HEK293 (cell line): ENCODE measurements at regions not wholly inside any gene's neighbourhood (a gene's known extent, or its start where the extent isn't known, plus 50 kb on each side); places are given as distances from the start of the nearest gene placed in this dataset.

ENCODE experiments used
- CTCF ChIA-PET: fragments of 350-600 bp; formaldehyde crosslinking; extraction: SDS; loops from one replicate; lab custom pipeline; 2021; ENCODE audit warnings: antibody characterized with exemption; lab: Yijun Ruan, JAX
- POLR2A ChIA-PET: fragments of 300-600 bp; formaldehyde crosslinking; extraction: SDS; loops from one replicate; lab custom pipeline; 2020; ENCODE audit warnings: antibody characterized with exemption, inconsistent platforms; lab: Yijun Ruan, JAX
- H3K27ac ChIP-seq: fragments of 200-500 bp; sonication (Bioruptor generic); 2 replicates; pipeline ENCODE4 v1.5.1; 2014; ENCODE audit warnings: low read depth, low read length, control low read depth, inconsistent platforms; ENCODE audit errors: extremely low read depth
- H3K36me3 ChIP-seq, 2 experiments: fragments of 200-500 bp in 1 of 2; sonication (Bioruptor generic) in 1 of 2; 1 replicate in 1 of 2; 2 replicates in 1 of 2; pipeline ENCODE4 v1.5.1; 2014 to 2017; ENCODE audit warnings: inconsistent platforms in 2 of 2, low read length in 2 of 2; ENCODE audit not compliant: control insufficient read depth in 2 of 2, insufficient read depth in 1 of 2
- H3K4me1 ChIP-seq: fragments of 200-500 bp; sonication (Bioruptor generic); 2 replicates; pipeline ENCODE4 v1.5.1; 2014; ENCODE audit warnings: mild to moderate bottlenecking, low read length, inconsistent platforms; ENCODE audit not compliant: control insufficient read depth, insufficient read depth
- H3K4me3 ChIP-seq: 2 replicates; pipeline ENCODE4 v1.5.1; 2011; ENCODE audit warnings: low read depth, mild to moderate bottlenecking, control low read depth, low read length, moderate library complexity
- H3K9me3 ChIP-seq: fragments of 200-500 bp; sonication (Bioruptor generic); 2 replicates; pipeline ENCODE4 v1.5.1; 2014; ENCODE audit warnings: low read depth, low read length, inconsistent platforms; ENCODE audit not compliant: control insufficient read depth, insufficient read depth
- SCRT2 ChIP-seq: fragments of 450-650 bp; formaldehyde crosslinking; IDR thresholded peaks from 2 replicates; pipeline ENCODE4 v1.5.1; 2016; ENCODE audit warnings: missing biosample characterization, missing genetic modification characterization
- WT1 ChIP-seq: fragments of 450-650 bp; formaldehyde crosslinking; IDR thresholded peaks from 2 replicates; pipeline ENCODE4 v1.5.1; 2016; ENCODE audit warnings: missing biosample characterization, missing genetic modification characterization
- ZNF121 ChIP-seq: fragments of 450-650 bp; formaldehyde crosslinking; IDR thresholded peaks from 2 replicates; pipeline ENCODE4 v1.5.1; 2016; ENCODE audit warnings: missing biosample characterization, missing genetic modification characterization
- ZNF133 ChIP-seq: fragments of 450-650 bp; formaldehyde crosslinking; IDR thresholded peaks from 2 replicates; pipeline ENCODE4 v1.5.1; 2016; ENCODE audit warnings: missing biosample characterization, missing genetic modification characterization
- ZNF155 ChIP-seq: fragments of 450-650 bp; formaldehyde crosslinking; IDR thresholded peaks from 2 replicates; pipeline ENCODE4 v1.5.1; 2016; ENCODE audit warnings: missing biosample characterization, missing genetic modification characterization
- ZNF19 ChIP-seq: fragments of 450-650 bp; formaldehyde crosslinking; IDR thresholded peaks from 2 replicates; pipeline ENCODE4; 2016; ENCODE audit warnings: missing biosample characterization, missing genetic modification characterization, low read depth
- ZNF350 ChIP-seq: fragments of 450-650 bp; formaldehyde crosslinking; IDR thresholded peaks from 2 replicates; pipeline ENCODE4 v1.5.0; 2017; ENCODE audit warnings: missing biosample characterization, mild to moderate bottlenecking, missing genetic modification characterization
- ZNF394 ChIP-seq: fragments of 450-650 bp; formaldehyde crosslinking; IDR thresholded peaks from 2 replicates; pipeline ENCODE4 v1.5.1; 2016; ENCODE audit warnings: missing biosample characterization, missing genetic modification characterization, mild to moderate bottlenecking, moderate library complexity, borderline replicate concordance
- ZNF48 ChIP-seq: fragments of 450-650 bp; formaldehyde crosslinking; IDR thresholded peaks from 2 replicates; pipeline ENCODE4 v1.5.1; 2016; ENCODE audit warnings: missing biosample characterization, missing genetic modification characterization
- ZNF521 ChIP-seq: fragments of 450-650 bp; formaldehyde crosslinking; IDR thresholded peaks from 2 replicates; pipeline ENCODE4 v1.5.1; 2017; ENCODE audit warnings: missing biosample characterization, mild to moderate bottlenecking, missing genetic modification characterization
- ZNF624 ChIP-seq: fragments of 450-650 bp; formaldehyde crosslinking; IDR thresholded peaks from 2 replicates; pipeline ENCODE4 v1.5.1; 2017; ENCODE audit warnings: missing biosample characterization, missing genetic modification characterization
- ZNF776 ChIP-seq: fragments of 450-650 bp; formaldehyde crosslinking; IDR thresholded peaks from 2 replicates; pipeline ENCODE4 v1.5.0; 2017; ENCODE audit warnings: missing biosample characterization, missing genetic modification characterization, borderline replicate concordance
- ZNF830 ChIP-seq: fragments of 450-650 bp; IDR thresholded peaks from 2 replicates; pipeline ENCODE4 v1.5.0; 2018; ENCODE audit warnings: missing biosample characterization, missing genetic modification characterization, low read depth, mild to moderate bottlenecking, moderate library complexity
- ZNF837 ChIP-seq: fragments of 450-650 bp; formaldehyde crosslinking; IDR thresholded peaks from 2 replicates; pipeline ENCODE4 v1.5.1; 2016; ENCODE audit warnings: missing biosample characterization, missing genetic modification characterization
- TF ChIP-seq, protein P1 (sequence below): fragments of 450-650 bp; formaldehyde crosslinking; IDR thresholded peaks from 2 replicates; pipeline ENCODE4 v1.5.1; 2016; ENCODE audit warnings: missing biosample characterization, missing genetic modification characterization
- TF ChIP-seq, protein P2 (sequence below): fragments of 450-650 bp; formaldehyde crosslinking; IDR thresholded peaks from 2 replicates; pipeline ENCODE4 v1.5.0; 2017; ENCODE audit warnings: missing biosample characterization, missing genetic modification characterization, borderline replicate concordance
- TF ChIP-seq, protein P3 (sequence below): fragments of 450-650 bp; formaldehyde crosslinking; IDR thresholded peaks from 2 replicates; pipeline ENCODE4 v1.5.1; 2016; ENCODE audit warnings: missing biosample characterization, missing genetic modification characterization
- TF ChIP-seq, protein P4 (sequence below): fragments of 450-650 bp; formaldehyde crosslinking; IDR thresholded peaks from 2 replicates; pipeline ENCODE4 v1.5.1; 2017; ENCODE audit warnings: missing biosample characterization, mild to moderate bottlenecking, missing genetic modification characterization, moderate library complexity

DNA sequence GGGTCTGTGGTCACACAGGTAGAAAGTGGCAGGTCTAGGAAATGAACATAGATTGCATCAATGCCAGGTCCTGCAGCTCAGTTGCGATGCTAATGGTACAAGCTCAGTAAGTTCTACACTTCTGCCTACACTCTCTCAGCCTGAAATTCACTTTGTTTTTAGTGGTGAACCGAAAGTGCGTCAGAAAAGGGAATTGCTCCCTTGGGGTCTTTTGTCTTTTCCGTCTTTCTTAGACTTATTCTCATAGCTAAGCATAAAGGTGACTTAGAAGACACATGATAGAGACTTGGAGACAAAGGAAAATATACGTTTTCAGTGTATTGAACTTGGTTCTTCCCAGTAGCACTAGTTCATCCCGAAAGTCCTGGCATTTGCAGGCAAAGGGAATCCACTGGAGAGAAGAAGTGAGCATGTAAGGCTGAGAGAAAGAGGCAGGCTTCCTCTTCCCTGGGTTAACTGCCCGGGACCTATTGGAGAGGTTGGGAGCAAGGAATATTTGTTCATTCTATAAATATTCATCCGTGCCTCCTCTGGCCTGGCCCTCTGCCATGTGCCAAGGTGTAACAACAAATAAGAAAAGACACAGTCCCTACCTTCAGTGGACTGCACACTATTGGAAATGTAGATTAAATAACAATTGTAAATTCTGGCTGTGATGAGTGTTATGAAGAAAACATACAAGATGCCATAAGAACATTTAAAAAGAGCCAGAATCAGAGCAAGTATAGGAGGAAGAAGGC is 785.8 kb downstream of the MED13L start:
- Histone ChIP-seq H3K27ac (no peak overlapping the region), H3K36me3 (no peaks in the 10 kb centered on the region), H3K4me3 (no peak overlapping the region), H3K9me3 (no peaks in the 10 kb centered on the region), H3K4me1 (no peaks in the 10 kb centered on the region)
- ChIA-PET POLR2A (no interaction called here), CTCF (no interaction called here)
- TF ChIP-seq, protein P1, sequence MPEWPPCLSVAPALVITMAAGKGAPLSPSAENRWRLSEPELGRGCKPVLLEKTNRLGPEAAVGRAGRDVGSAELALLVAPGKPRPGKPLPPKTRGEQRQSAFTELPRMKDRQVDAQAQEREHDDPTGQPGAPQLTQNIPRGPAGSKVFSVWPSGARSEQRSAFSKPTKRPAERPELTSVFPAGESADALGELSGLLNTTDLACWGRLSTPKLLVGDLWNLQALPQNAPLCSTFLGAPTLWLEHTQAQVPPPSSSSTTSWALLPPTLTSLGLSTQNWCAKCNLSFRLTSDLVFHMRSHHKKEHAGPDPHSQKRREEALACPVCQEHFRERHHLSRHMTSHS (tag by site-specific recombination) = no peak
- no peak for TF ChIP-seq ZNF121 (tag by site-specific recombination)
- no peak for TF ChIP-seq ZNF624
- no peak for TF ChIP-seq ZNF837 (tag by site-specific recombination)
- TF ChIP-seq, protein P2, sequence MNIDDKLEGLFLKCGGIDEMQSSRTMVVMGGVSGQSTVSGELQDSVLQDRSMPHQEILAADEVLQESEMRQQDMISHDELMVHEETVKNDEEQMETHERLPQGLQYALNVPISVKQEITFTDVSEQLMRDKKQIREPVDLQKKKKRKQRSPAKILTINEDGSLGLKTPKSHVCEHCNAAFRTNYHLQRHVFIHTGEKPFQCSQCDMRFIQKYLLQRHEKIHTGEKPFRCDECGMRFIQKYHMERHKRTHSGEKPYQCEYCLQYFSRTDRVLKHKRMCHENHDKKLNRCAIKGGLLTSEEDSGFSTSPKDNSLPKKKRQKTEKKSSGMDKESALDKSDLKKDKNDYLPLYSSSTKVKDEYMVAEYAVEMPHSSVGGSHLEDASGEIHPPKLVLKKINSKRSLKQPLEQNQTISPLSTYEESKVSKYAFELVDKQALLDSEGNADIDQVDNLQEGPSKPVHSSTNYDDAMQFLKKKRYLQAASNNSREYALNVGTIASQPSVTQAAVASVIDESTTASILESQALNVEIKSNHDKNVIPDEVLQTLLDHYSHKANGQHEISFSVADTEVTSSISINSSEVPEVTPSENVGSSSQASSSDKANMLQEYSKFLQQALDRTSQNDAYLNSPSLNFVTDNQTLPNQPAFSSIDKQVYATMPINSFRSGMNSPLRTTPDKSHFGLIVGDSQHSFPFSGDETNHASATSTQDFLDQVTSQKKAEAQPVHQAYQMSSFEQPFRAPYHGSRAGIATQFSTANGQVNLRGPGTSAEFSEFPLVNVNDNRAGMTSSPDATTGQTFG = no peak

DNA sequence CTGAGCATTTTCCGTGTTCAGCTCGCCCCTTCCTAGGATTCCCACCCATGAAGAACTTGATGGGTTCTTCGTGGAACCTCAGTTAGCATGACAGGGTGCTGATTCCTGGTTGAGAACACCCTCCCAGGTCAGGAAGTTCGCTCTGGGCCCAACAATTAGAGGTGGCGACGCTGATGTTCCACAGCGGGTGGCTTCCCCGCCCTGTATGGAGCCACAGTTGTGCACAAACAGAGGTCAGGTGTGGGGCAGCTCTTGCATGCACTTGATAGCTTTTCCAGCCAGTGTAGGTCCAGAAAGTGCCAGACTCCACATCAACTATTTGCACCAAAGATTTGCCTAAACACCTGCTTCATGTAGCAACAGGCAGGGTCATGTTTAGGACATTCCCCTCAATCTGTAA is 788.2 kb downstream of the MED13L start:
- Histone ChIP-seq H3K9me3 (no peaks in the 10 kb centered on the region), H3K27ac (no peak overlapping the region), H3K4me3 (no peak overlapping the region), H3K36me3 (no peaks in the 10 kb centered on the region), H3K4me1 (no peaks in the 10 kb centered on the region)
- TF ChIP-seq ZNF19 = no peak
- no peak for TF ChIP-seq ZNF48 (tag by site-specific recombination)
- TF ChIP-seq ZNF776 = no peak
- TF ChIP-seq ZNF521 (tag by site-specific recombination) = no peak
- no peak for TF ChIP-seq ZNF624
- TF ChIP-seq, protein P3, sequence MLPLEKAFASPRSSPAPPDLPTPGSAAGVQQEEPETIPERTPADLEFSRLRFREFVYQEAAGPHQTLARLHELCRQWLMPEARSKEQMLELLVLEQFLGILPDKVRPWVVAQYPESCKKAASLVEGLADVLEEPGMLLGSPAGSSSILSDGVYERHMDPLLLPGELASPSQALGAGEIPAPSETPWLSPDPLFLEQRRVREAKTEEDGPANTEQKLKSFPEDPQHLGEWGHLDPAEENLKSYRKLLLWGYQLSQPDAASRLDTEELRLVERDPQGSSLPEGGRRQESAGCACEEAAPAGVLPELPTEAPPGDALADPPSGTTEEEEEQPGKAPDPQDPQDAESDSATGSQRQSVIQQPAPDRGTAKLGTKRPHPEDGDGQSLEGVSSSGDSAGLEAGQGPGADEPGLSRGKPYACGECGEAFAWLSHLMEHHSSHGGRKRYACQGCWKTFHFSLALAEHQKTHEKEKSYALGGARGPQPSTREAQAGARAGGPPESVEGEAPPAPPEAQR (tag by site-specific recombination) = no peak
- TF ChIP-seq ZNF155 (tag by site-specific recombination) = no peak
- no peak for TF ChIP-seq SCRT2 (tag by site-specific recombination)
- TF ChIP-seq ZNF133 (tag by site-specific recombination) = no peak
- TF ChIP-seq ZNF830 = no peak
- TF ChIP-seq, protein P4, sequence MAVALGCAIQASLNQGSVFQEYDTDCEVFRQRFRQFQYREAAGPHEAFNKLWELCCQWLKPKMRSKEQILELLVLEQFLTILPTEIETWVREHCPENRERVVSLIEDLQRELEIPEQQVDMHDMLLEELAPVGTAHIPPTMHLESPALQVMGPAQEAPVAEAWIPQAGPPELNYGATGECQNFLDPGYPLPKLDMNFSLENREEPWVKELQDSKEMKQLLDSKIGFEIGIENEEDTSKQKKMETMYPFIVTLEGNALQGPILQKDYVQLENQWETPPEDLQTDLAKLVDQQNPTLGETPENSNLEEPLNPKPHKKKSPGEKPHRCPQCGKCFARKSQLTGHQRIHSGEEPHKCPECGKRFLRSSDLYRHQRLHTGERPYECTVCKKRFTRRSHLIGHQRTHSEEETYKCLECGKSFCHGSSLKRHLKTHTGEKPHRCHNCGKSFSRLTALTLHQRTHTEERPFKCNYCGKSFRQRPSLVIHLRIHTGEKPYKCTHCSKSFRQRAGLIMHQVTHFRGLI = no peak
- no peak for TF ChIP-seq WT1 (tag by site-specific recombination)
- no peak for TF ChIP-seq ZNF350 (tag by site-specific recombination)
- no peak for TF ChIP-seq ZNF394
- TF ChIP-seq, protein P2 = no peak
- ChIA-PET POLR2A (no interaction called here), CTCF (no interaction called here)
